HepG2 (cell line): ENCODE measurements at regions not wholly inside any gene's neighbourhood (a gene's known extent, or its start where the extent isn't known, plus 50 kb on each side); places are given as distances from the start of the nearest gene placed in this dataset.

Experiments used
- ATAC-seq: fragments of 200-7000 bp; cut with Tn5 transposase; 3 replicates; pipeline ENCODE4 v1.9.1; 2020; ENCODE audit warnings: mild to moderate bottlenecking, moderate library complexity
- BruUV-seq: library from RNA; stranded (reverse); fragments of 400-500 nt; replicated peaks from 2 replicates; lab custom pipeline; 2021; lab: Mats Ljungman, UMichigan
- CTCF ChIA-PET: fragments of 300-600 bp; formaldehyde crosslinking; extraction: SDS; loops from one replicate; lab custom pipeline; 2021; ENCODE audit warnings: low total read pairs, inconsistent platforms, low intra/inter-chr PET ratio; lab: Yijun Ruan, JAX
- POLR2A ChIA-PET: fragments of 350-600 bp; sonication (Branson Sonifier 250); formaldehyde crosslinking; loops from one replicate; lab custom pipeline; 2020; ENCODE audit warnings: antibody characterized with exemption, inconsistent platforms; lab: Yijun Ruan, JAX
- DNase-seq: peaks from one replicate; pipeline ENCODE4 v3.0.0-alpha.2; 2015; ENCODE audit warnings: low spot score
- FAIRE-seq: peaks from 3 replicates; lab custom pipeline; 2011; peaks lifted over from hg19 to GRCh38; lab: Jason Lieb, UNC
- H2AFZ ChIP-seq: one replicate; pipeline ENCODE4 v1.6.1; 2011; ENCODE audit warnings: low read length, inconsistent platforms
- H3K27ac ChIP-seq: fragments of 300-600 bp; 3 replicates; pipeline ENCODE4 v1.8.0; 2011; ENCODE audit warnings: mixed run types, mild to moderate bottlenecking, mixed read lengths, low read length, inconsistent platforms; ENCODE audit not compliant: insufficient read depth; ENCODE audit errors: extremely low read length
- H3K27me3 ChIP-seq, 2 experiments: fragments of 200-600 bp in 1 of 2; 2 replicates in 1 of 2; 3 replicates in 1 of 2; pipeline versions ENCODE4 v1.6.0 to v1.8.0; 2011; ENCODE audit warnings: low read length in 2 of 2, mild to moderate bottlenecking in 2 of 2, moderate library complexity in 2 of 2, inconsistent platforms in 1 of 2; ENCODE audit not compliant: insufficient read depth in 2 of 2, control insufficient read depth in 1 of 2
- H3K36me3 ChIP-seq, 2 experiments: fragments of 200-600 bp in 1 of 2; replicated peaks in 1 of 2; 2 replicates in 1 of 2; 3 replicates in 1 of 2; pipeline versions ENCODE4 v1.5.1 to v1.8.0; 2011; ENCODE audit warnings: low read length in 2 of 2, inconsistent platforms in 1 of 2; ENCODE audit not compliant: insufficient read depth in 2 of 2, control insufficient read depth in 1 of 2
- H3K4me1 ChIP-seq: 2 replicates; pipeline ENCODE4 v1.5.1; 2012; ENCODE audit warnings: low read length, inconsistent platforms; ENCODE audit not compliant: insufficient read depth
- H3K4me2 ChIP-seq: 2 replicates; pipeline ENCODE4 v1.6.0; 2011; ENCODE audit warnings: low read depth, low read length, inconsistent platforms
- H3K4me3 ChIP-seq, 3 experiments: fragments of 200-600 bp in 1 of 3; sonication (generic), shearing (Covaris generic) in 1 of 3; replicated peaks in 1 of 3; 2 replicates each; pipeline ENCODE4 v1.5.1; 2011 to 2016; ENCODE audit warnings: low read length in 3 of 3, inconsistent platforms in 2 of 3, low read depth in 2 of 3, mild to moderate bottlenecking in 2 of 3, control low read depth in 1 of 3, mixed read lengths in 1 of 3; ENCODE audit not compliant: insufficient read depth in 1 of 3
- H3K79me2 ChIP-seq: one replicate; pipeline ENCODE4 v1.6.1; 2011; ENCODE audit warnings: low read length, inconsistent platforms; ENCODE audit not compliant: insufficient read depth
- H3K9ac ChIP-seq: 2 replicates; pipeline ENCODE4 v1.6.0; 2011; ENCODE audit warnings: mild to moderate bottlenecking, low read depth, low read length, inconsistent platforms; ENCODE audit not compliant: insufficient read depth
- H3K9me3 ChIP-seq: 2 replicates; pipeline ENCODE4 v1.5.1; 2012; ENCODE audit warnings: mild to moderate bottlenecking, low read length
- H4K20me1 ChIP-seq: 2 replicates; pipeline ENCODE4 v1.6.0; 2011; ENCODE audit warnings: inconsistent platforms, mild to moderate bottlenecking, low read length, moderate library complexity; ENCODE audit not compliant: insufficient read depth
- CBX5 ChIP-seq: sonication (generic); formaldehyde crosslinking; IDR thresholded peaks from 2 replicates; pipeline ENCODE4 v1.4.0; 2020; ENCODE audit warnings: missing genetic modification reagents, borderline replicate concordance
- LCORL ChIP-seq, 2 experiments: fragments of 450-650 bp in 1 of 2; sonication (generic) in 1 of 2; formaldehyde crosslinking in 1 of 2; IDR thresholded peaks; 2 replicates each; pipeline versions ENCODE4 v1.5.0 to v1.6.1; 2017 to 2020; ENCODE audit warnings: antibody characterized with exemption in 1 of 2, missing genetic modification reagents in 1 of 2
- MLLT10 ChIP-seq: sonication (generic); formaldehyde crosslinking; IDR thresholded peaks from 2 replicates; pipeline ENCODE4 v1.4.0; 2020; ENCODE audit warnings: missing genetic modification reagents
- NCOR1 ChIP-seq: fragments of 200-600 bp; sonication (generic); IDR thresholded peaks from 2 replicates; pipeline ENCODE4 v1.7.0; 2017; ENCODE audit warnings: antibody characterized with exemption, low read length, borderline replicate concordance
- SKI ChIP-seq: fragments of 450-650 bp; IDR thresholded peaks from one replicate; pipeline ENCODE4 v1.6.1; 2018; ENCODE audit warnings: mild to moderate bottlenecking; ENCODE audit not compliant: partially characterized antibody
- SRF ChIP-seq: IDR thresholded peaks from 2 replicates; pipeline ENCODE4 v1.6.1; 2011; ENCODE audit warnings: mild to moderate bottlenecking, low read depth, low read length, moderate library complexity
- ZFP36L1 ChIP-seq: sonication (generic); formaldehyde crosslinking; IDR thresholded peaks from 2 replicates; pipeline ENCODE4 v1.8.0; 2022; ENCODE audit warnings: mild to moderate bottlenecking, missing genetic modification reagents, moderate library complexity
- ZNF331 ChIP-seq: sonication (generic); formaldehyde crosslinking; IDR thresholded peaks from 2 replicates; pipeline ENCODE4 v1.4.0; 2020; ENCODE audit warnings: missing genetic modification reagents
- ZNF652 ChIP-seq: IDR thresholded peaks from 2 replicates; pipeline ENCODE4 v1.6.1; 2016; ENCODE audit warnings: low read depth, borderline replicate concordance
- ZSCAN31 ChIP-seq: sonication (generic); formaldehyde crosslinking; IDR thresholded peaks from 2 replicates; pipeline ENCODE4 v1.5.0; 2020; ENCODE audit warnings: low read depth, mild to moderate bottlenecking, missing genetic modification reagents
- WGBS: methylation state at CpG from one replicate; pipeline ENCODE4 v1.1.6; 2017; ENCODE audit warnings: low lambda C conversion rate; 5-methylcytosine and 5-hydroxymethylcytosine counted together
- in situ Hi-C: cut with HindIII; loops from 2 replicates; pipeline ENCODE4 v1.10.0; 2017; ENCODE audit warnings: low pct_unique_long_range_greater_than_20kb; ENCODE audit not compliant: extremely low pct_ligation_motif_present
- intact Hi-C: fragments of 100-400 bp; cut with micrococcal nuclease; formaldehyde crosslinking; loops from one replicate; pipeline ENCODE4 v1.10.0; 2022; ENCODE audit not compliant: unreplicated experiment
- TF ChIP-seq, protein P1 (sequence below): IDR thresholded peaks from 2 replicates; pipeline ENCODE4 v1.6.1; 2016; ENCODE audit warnings: missing biosample characterization, missing genetic modification reagents, low read depth
- TF ChIP-seq, protein P2 (sequence below), 2 experiments: sonication (generic) in 1 of 2; formaldehyde crosslinking in 1 of 2; IDR thresholded peaks; 2 replicates each; pipeline versions ENCODE4 v1.4.0 to v1.6.1; 2016 to 2020; ENCODE audit warnings: borderline replicate concordance in 1 of 2, low read depth in 1 of 2, mild to moderate bottlenecking in 1 of 2, missing genetic modification reagents in 1 of 2
- TF ChIP-seq, protein P3 (sequence below): sonication (generic); formaldehyde crosslinking; conservative IDR thresholded peaks from 2 replicates; pipeline ENCODE4 v1.8.1; 2023; ENCODE audit warnings: missing genetic modification reagents

DNA sequence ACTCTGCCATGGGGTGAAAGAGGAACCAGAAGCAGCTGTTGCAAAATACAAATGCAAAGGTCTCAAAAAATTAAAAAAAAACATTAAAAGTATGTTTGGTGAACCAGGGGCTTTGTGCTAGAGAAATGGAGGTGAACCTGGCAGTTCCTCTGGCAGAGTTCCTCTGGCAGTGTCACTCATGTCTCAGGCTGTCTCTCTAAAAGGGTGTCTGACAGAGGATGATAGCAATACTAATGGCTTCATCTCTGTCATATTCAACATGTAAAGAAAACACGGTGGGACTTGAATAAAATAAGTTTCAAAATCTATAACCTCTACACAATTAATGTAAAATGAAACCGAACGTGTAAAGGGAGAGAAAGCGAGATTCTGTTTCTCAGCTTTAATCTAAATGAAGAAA is 375.7 kb upstream of the VWC2 start (continued):
- TF ChIP-seq CBX5 (CRISPR knock-in tag): no peak
- no peak for TF ChIP-seq ZNF652 (CRISPR knock-in tag)
- TF ChIP-seq MLLT10 (CRISPR knock-in tag): no peak
- TF ChIP-seq ZSCAN31 (CRISPR knock-in tag): no peak
- TF ChIP-seq, all 625 proteins: peak for 0

DNA sequence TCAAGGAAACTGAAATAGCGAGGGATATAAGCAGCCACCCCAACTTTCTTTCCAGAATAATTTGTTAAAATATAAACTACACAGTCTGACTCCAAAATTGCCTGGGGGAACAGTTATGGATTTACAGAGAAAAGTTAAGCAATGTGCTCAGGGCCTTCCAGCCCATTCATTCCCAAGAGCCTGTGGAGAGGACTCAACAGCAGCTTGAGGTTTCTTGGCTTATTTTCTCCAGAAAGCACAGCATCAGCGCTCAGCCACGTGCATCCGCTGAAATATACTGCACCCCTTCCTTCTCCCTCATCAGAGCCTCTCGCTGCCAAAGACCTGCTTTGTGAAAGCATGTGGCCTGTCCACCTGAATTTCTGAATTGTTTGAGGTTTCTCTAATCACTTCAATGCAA is 375.2 kb upstream of the VWC2 start:
- ChIA-PET CTCF (no interaction called here), POLR2A (no interaction called here)
- intact Hi-C loops: no loop called here
- whole genome bisulfite sequencing: 10% methylated on average over 5 of the region's 5 CpGs
- ATAC-seq: no peak
- H3K9me3 ChIP-seq: no peaks in the 10 kb centered on the region; the same call in 1 of the 2 replicates
- H3K4me2 ChIP-seq: no peak overlapping the region
- FAIRE-seq: no peak
- H3K9ac ChIP-seq: no peak overlapping the region
- H2AFZ ChIP-seq: no peak overlapping the region
- no peaks in the 10 kb centered on the region for H4K20me1 ChIP-seq
- H3K27me3 ChIP-seq: no peaks in the 10 kb centered on the region; a peak in 1 of 5 replicates
- no TSS peak for BruUV-seq
- H3K27ac ChIP-seq: no peak overlapping the region
- no peak for DNase-seq
- in situ Hi-C loops: no loop called here
- no peaks in the 10 kb centered on the region for H3K4me1 ChIP-seq
- H3K4me3 ChIP-seq: no peak overlapping the region
- no peaks in the 10 kb centered on the region for H3K79me2 ChIP-seq
- no peaks in the 10 kb centered on the region for H3K36me3 ChIP-seq
- TF ChIP-seq, protein P1, sequence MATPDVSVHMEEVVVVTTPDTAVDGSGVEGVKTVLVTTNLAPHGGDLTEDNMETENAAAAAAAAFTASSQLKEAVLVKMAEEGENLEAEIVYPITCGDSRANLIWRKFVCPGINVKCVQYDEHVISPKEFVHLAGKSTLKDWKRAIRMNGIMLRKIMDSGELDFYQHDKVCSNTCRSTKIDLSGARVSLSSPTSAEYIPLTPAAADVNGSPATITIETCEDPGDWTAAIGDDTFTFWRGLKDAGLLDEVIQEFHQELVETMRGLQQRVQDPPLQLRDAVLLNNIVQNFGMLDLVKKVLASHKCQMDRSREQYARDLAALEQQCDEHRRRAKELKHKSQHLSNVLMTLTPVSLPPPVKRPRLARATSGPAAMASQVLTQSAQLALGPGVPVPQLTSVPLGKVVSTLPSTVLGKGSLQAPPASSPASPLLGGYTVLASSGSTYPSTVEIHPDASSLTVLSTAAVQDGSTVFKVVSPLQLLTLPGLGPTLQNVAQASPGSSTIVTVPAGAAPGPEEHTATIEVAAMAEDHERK: no peak
- TF ChIP-seq, protein P2, sequence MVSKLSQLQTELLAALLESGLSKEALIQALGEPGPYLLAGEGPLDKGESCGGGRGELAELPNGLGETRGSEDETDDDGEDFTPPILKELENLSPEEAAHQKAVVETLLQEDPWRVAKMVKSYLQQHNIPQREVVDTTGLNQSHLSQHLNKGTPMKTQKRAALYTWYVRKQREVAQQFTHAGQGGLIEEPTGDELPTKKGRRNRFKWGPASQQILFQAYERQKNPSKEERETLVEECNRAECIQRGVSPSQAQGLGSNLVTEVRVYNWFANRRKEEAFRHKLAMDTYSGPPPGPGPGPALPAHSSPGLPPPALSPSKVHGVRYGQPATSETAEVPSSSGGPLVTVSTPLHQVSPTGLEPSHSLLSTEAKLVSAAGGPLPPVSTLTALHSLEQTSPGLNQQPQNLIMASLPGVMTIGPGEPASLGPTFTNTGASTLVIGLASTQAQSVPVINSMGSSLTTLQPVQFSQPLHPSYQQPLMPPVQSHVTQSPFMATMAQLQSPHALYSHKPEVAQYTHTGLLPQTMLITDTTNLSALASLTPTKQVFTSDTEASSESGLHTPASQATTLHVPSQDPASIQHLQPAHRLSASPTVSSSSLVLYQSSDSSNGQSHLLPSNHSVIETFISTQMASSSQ (IDR thresholded peaks at IDR 0.05; ENCODE audit: low read depth): no peak
- TF ChIP-seq, protein P2 (CRISPR knock-in tag; IDR thresholded peaks at IDR 0.05; ENCODE audit: borderline replicate concordance): no peak
- TF ChIP-seq ZFP36L1 (CRISPR knock-in tag): no peak
- no peak for TF ChIP-seq NCOR1
- TF ChIP-seq, protein P3, sequence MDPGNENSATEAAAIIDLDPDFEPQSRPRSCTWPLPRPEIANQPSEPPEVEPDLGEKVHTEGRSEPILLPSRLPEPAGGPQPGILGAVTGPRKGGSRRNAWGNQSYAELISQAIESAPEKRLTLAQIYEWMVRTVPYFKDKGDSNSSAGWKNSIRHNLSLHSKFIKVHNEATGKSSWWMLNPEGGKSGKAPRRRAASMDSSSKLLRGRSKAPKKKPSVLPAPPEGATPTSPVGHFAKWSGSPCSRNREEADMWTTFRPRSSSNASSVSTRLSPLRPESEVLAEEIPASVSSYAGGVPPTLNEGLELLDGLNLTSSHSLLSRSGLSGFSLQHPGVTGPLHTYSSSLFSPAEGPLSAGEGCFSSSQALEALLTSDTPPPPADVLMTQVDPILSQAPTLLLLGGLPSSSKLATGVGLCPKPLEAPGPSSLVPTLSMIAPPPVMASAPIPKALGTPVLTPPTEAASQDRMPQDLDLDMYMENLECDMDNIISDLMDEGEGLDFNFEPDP: no peak
- no peak for TF ChIP-seq ZNF331 (CRISPR knock-in tag)
- TF ChIP-seq LCORL (IDR thresholded peaks at IDR 0.05): no peak
- TF ChIP-seq LCORL (CRISPR knock-in tag; IDR thresholded peaks at IDR 0.05): no peak
- TF ChIP-seq SRF: no peak
- TF ChIP-seq SKI: no peak
